Upper lobe of right lung (tissue), 1 donor: ENCODE measurements at regions not wholly inside any gene's neighbourhood (a gene's known extent, or its start where the extent isn't known, plus 50 kb on each side); places are given as distances from the start of the nearest gene placed in this dataset.
"Not testable (repeated sequence)": the region's sequence is repeated elsewhere in the genome, so short reads cannot be mapped to it uniquely, and the experiment has no call there.

ENCODE experiments used
- ATAC-seq: fragments of 200-7000 bp; cut with Tn5 transposase; one replicate; pipeline ENCODE4 v1.9.1; 2020; ENCODE audit warnings: mild to moderate bottlenecking, moderate library complexity
- DNase-seq: peaks from one replicate; pipeline ENCODE4 v3.0.0-alpha.2; 2020
- H3K27ac ChIP-seq: fragments of 200-600 bp; one replicate; pipeline ENCODE4 v1.8.0; 2022
- H3K27me3 ChIP-seq: fragments of 200-600 bp; one replicate; pipeline ENCODE4 v1.8.0; 2022; ENCODE audit warnings: mild to moderate bottlenecking
- H3K36me3 ChIP-seq: fragments of 200-600 bp; one replicate; pipeline ENCODE4 v1.8.0; 2022
- H3K4me1 ChIP-seq: fragments of 200-600 bp; one replicate; pipeline ENCODE4 v1.8.0; 2022
- H3K4me3 ChIP-seq: fragments of 200-600 bp; one replicate; pipeline ENCODE4 v1.8.0; 2022; ENCODE audit warnings: mild to moderate bottlenecking
- H3K9me3 ChIP-seq: fragments of 200-600 bp; one replicate; pipeline ENCODE4 v1.8.0; 2022
- CTCF ChIP-seq: fragments of 200-600 bp; IDR thresholded peaks from one replicate; pipeline ENCODE4 v1.8.0; 2022; ENCODE audit warnings: antibody characterized with exemption
- intact Hi-C: fragments of 100-400 bp; cut with DNase I; formaldehyde crosslinking; loops from one replicate; pipeline ENCODE4 v1.11.0; 2022
- donor health status: DM: no; HTN: yes; CAD: no; lungs with severe emphysema.

GRCh38 chr9:23036416-23036815, 589.8 kb downstream of the DMRTA1 start:
- TF ChIP-seq CTCF, result no peak
- no peak for ATAC-seq
- intact Hi-C loops, result no loop called here

GRCh38 chr9:23039402-23039801, 592.8 kb downstream of the DMRTA1 start:
- H3K36me3 ChIP-seq, result no peaks in the 10 kb centered on the region
- intact Hi-C loops, result no loop called here
- H3K27ac ChIP-seq, result no peak overlapping the region
- no peaks in the 10 kb centered on the region for H3K27me3 ChIP-seq
- H3K4me1 ChIP-seq, result no peaks in the 10 kb centered on the region
- no peak for DNase-seq
- H3K4me3 ChIP-seq, result no peak overlapping the region
- ATAC-seq, result no peak
- TF ChIP-seq CTCF, result no peak
- H3K9me3 ChIP-seq, result no peaks in the 10 kb centered on the region

More at GRCh38 chr9:23036416-23036815, 589.8 kb downstream of the DMRTA1 start:
- Histone ChIP-seq H3K4me1 (no peaks in the 10 kb centered on the region), H3K36me3 (no peaks in the 10 kb centered on the region), H3K27ac (no peak overlapping the region), H3K4me3 (no peak overlapping the region), H3K9me3 (no peaks in the 10 kb centered on the region), H3K27me3 (no peaks in the 10 kb centered on the region)
- no peak for DNase-seq

- no peak for TF ChIP-seq CTCF
- no peaks in the 10 kb centered on the region for H3K36me3 ChIP-seq
- no peak overlapping the region for H3K4me3 ChIP-seq
- H3K4me1 ChIP-seq, result no peaks in the 10 kb centered on the region
- no peaks in the 10 kb centered on the region for H3K27me3 ChIP-seq
- DNase-seq (no peak), ATAC-seq (no peak)
- no peaks in the 10 kb centered on the region for H3K9me3 ChIP-seq
- intact Hi-C loops, result no loop called here
- no peak overlapping the region for H3K27ac ChIP-seq
Observed at GRCh38 chr9:23041466-23041865, 594.8 kb downstream of the DMRTA1 start.

GRCh38 chr9:23044549-23044948, 597.9 kb downstream of the DMRTA1 start:
- no peak for TF ChIP-seq CTCF
- H3K36me3 ChIP-seq, result no peaks in the 10 kb centered on the region
- DNase-seq, result no peak
- no peak overlapping the region for H3K4me3 ChIP-seq
- no peaks in the 10 kb centered on the region for H3K9me3 ChIP-seq
- no peaks in the 10 kb centered on the region for H3K27me3 ChIP-seq
- H3K4me1 ChIP-seq, result no peaks in the 10 kb centered on the region
- no peak for ATAC-seq
- intact Hi-C loops, result no loop called here
- no peak overlapping the region for H3K27ac ChIP-seq

GRCh38 chr9:23046026-23046425, 599.4 kb downstream of the DMRTA1 start:
- H3K4me1 ChIP-seq, DNase-seq, H3K9me3 ChIP-seq, H3K4me3 ChIP-seq, H3K27me3 ChIP-seq, ATAC-seq, intact Hi-C loops, H3K27ac ChIP-seq, H3K36me3 ChIP-seq: not testable (repeated sequence)

GRCh38 chr9:23050548-23050947, 603.9 kb downstream of the DMRTA1 start:
- no peaks in the 10 kb centered on the region for H3K27me3 ChIP-seq
- no peak overlapping the region for H3K27ac ChIP-seq
- H3K4me1 ChIP-seq, result no peaks in the 10 kb centered on the region
- H3K4me3 ChIP-seq, result no peak overlapping the region
- ATAC-seq, result no peak
- no peaks in the 10 kb centered on the region for H3K9me3 ChIP-seq
- DNase-seq, result no peak
- no peaks in the 10 kb centered on the region for H3K36me3 ChIP-seq
- intact Hi-C loops, result no loop called here
- no peak for TF ChIP-seq CTCF
